ENCODE measurements at regions not wholly inside any gene's neighbourhood (a gene's known extent, or its start where the extent isn't known, plus 50 kb on each side); places are given as distances from the start of the nearest gene placed in this dataset.

DNA sequence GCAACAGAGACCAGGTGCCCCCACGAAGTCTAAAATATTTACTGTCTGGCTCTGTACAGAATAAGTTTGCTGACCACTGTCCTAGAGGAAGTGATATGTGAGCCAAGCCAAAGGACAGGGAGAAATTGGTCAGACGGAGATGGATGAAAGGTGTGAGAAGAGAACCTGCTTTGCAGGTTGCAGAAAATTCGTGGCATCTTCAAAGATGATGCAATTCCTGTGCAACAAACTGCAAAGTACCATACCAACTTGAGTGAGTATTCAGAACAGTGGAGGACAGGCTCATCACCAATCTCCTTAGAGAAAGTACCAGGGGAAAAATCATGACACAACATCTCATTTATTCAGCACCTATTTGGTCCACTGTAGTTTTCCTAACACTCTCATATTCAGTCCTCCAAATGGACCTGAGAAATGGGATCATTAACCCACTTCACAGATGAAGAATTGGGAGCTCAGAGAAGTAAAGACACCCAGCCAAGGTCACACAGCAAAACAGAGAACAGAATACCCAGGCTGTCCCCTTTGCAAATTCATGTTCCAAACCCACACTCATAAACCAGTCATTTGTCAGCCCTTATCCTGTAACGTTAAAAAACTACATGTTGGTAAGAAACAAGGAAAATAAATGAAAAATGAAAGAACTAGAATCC, 536.8 kb downstream of the MIAT start:
- TF ChIP-seq, protein P1, sequence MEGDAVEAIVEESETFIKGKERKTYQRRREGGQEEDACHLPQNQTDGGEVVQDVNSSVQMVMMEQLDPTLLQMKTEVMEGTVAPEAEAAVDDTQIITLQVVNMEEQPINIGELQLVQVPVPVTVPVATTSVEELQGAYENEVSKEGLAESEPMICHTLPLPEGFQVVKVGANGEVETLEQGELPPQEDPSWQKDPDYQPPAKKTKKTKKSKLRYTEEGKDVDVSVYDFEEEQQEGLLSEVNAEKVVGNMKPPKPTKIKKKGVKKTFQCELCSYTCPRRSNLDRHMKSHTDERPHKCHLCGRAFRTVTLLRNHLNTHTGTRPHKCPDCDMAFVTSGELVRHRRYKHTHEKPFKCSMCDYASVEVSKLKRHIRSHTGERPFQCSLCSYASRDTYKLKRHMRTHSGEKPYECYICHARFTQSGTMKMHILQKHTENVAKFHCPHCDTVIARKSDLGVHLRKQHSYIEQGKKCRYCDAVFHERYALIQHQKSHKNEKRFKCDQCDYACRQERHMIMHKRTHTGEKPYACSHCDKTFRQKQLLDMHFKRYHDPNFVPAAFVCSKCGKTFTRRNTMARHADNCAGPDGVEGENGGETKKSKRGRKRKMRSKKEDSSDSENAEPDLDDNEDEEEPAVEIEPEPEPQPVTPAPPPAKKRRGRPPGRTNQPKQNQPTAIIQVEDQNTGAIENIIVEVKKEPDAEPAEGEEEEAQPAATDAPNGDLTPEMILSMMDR (IDR thresholded peaks at IDR 0.05; ENCODE audit: unreplicated experiment) = no peak
- Mint-ChIP-seq H3K9me3 (ENCODE audit: unreplicated experiment) (peaks cover 9% of the 10 kb centered on the region), H3K4me3 (ENCODE audit: unreplicated experiment) (no peak overlapping the region), H3K4me1 (ENCODE audit: insufficient read depth, unreplicated experiment) (peaks cover 12% of the 10 kb centered on the region), H3K27me3 (ENCODE audit: insufficient read depth, unreplicated experiment) (no peaks in the 10 kb centered on the region), H3K27ac (ENCODE audit: low read depth, unreplicated experiment) (peak overlapping the region; percentile 39), H3K36me3 (ENCODE audit: insufficient read depth, unreplicated experiment) (no peaks in the 10 kb centered on the region)
- BruUV-seq (replicated peaks) = no TSS peak
- ChIA-PET POLR2A (interaction anchor here (0.7 kb wide), 1 partner anchor 446 kb away, joined by 6 read pairs; no protein-coding TSS in a partner anchor), CTCF (no interaction called here)
- DNase-seq (ENCODE audit: unreplicated experiment) = no peak
- intact Hi-C loops (cut with micrococcal nuclease) = no loop called here

DNA sequence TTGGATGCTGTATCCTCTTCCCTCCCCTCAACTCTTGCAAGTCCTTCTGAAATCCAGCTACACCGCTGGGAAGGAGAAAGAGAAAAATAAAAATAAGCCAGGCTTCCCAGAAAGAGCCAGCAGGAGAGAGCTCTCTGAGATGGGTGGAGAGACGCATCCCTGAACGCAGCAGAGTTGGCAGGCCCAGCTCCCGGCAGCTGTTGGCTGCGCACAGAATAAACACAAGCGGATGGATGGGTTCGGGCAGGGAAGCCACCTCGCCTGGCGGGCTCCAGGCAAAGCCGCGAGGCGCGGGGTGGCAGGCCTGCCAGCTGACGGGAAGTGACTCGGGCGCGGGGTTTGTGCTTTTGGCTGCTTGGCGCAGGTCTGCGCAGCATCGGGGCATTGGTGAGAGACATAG, 537.7 kb downstream of the MIAT start:
- H3K36me3 Mint-ChIP-seq (ENCODE audit: insufficient read depth, unreplicated experiment) = no peaks in the 10 kb centered on the region
- no peaks in the 10 kb centered on the region for H3K27me3 Mint-ChIP-seq (ENCODE audit: insufficient read depth, unreplicated experiment)
- H3K27ac Mint-ChIP-seq (ENCODE audit: low read depth, unreplicated experiment) = no peak overlapping the region
- intact Hi-C loops (cut with micrococcal nuclease) = no loop called here
- DNase-seq (ENCODE audit: unreplicated experiment) = no peak
- H3K9me3 Mint-ChIP-seq (ENCODE audit: unreplicated experiment) = peaks cover 9% of the 10 kb centered on the region
- H3K4me3 Mint-ChIP-seq (ENCODE audit: unreplicated experiment) = no peak overlapping the region
- CTCF ChIA-PET = interaction anchor here (0.6 to 1.2 kb wide), 4 partner anchors 8 to 686 kb away, joined by 3 to 4 read pairs (median 3); no protein-coding TSS in a partner anchor
- no TSS peak for BruUV-seq (replicated peaks)
- H3K4me1 Mint-ChIP-seq (ENCODE audit: insufficient read depth, unreplicated experiment) = peaks cover 12% of the 10 kb centered on the region
- TF ChIP-seq, protein P1 (IDR thresholded peaks at IDR 0.05; ENCODE audit: unreplicated experiment) = no peak
- POLR2A ChIA-PET = no interaction called here

DNA sequence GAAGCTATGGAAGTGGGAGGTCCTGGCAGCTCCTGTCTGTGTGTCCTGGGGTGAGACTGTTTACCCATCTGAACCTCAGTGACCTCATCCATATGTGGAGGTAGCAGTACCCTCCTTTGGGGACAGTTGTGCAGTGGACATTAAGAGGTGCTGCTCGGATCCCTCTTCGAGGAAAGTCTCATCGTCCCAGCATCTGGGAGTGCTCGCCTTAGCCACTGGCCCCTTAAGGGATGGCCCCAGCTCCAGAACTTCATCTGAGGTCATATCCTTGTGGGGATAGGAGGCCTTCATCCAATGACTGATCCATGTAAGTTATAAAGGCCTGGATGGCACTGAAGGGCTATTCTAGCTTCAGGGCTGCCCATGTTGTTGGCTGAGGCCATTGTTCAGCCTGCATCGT, 538.1 kb downstream of the MIAT start:
- Mint-ChIP-seq H3K27me3 (ENCODE audit: insufficient read depth, unreplicated experiment) (no peaks in the 10 kb centered on the region), H3K4me1 (ENCODE audit: insufficient read depth, unreplicated experiment) (peaks cover 12% of the 10 kb centered on the region), H3K9me3 (ENCODE audit: unreplicated experiment) (peaks cover 9% of the 10 kb centered on the region), H3K27ac (ENCODE audit: low read depth, unreplicated experiment) (no peak overlapping the region), H3K4me3 (ENCODE audit: unreplicated experiment) (no peak overlapping the region), H3K36me3 (ENCODE audit: insufficient read depth, unreplicated experiment) (no peaks in the 10 kb centered on the region)
- TF ChIP-seq, protein P1 (IDR thresholded peaks at IDR 0.05; ENCODE audit: unreplicated experiment) = no peak
- CTCF ChIA-PET = interaction anchor here (0.6 to 1.2 kb wide), 4 partner anchors 8 to 686 kb away, joined by 3 to 4 read pairs (median 3); no protein-coding TSS in a partner anchor
- POLR2A ChIA-PET = no interaction called here
- BruUV-seq (replicated peaks) = no TSS peak
- DNase-seq (ENCODE audit: unreplicated experiment) = no peak
- intact Hi-C loops (cut with micrococcal nuclease) = no loop called here

DNA sequence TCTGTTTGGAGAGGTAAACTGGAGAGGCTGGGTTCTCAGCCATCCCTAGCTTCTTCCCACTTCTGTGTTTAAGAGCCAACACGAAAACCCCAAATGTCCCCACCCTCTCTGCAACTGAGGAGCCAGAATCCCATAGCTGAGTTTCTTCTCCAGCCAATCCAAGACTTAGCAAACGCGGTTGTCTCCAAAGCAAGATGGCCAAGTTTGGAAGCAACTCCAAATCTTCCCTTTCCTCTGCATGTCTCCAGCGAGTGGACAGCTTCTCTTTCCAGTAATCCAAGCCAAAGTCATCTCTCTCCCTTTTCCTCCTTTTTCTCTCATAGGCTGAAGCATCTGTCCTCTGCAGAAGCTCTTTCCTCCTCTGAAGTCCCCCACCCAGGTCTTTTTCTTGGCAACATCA, 539.2 kb downstream of the MIAT start:
- H3K36me3 Mint-ChIP-seq (ENCODE audit: insufficient read depth, unreplicated experiment) = no peaks in the 10 kb centered on the region
- no peaks in the 10 kb centered on the region for H3K27me3 Mint-ChIP-seq (ENCODE audit: insufficient read depth, unreplicated experiment)
- ChIA-PET POLR2A (interaction anchor here (0.7 kb wide), 1 partner anchor 29 kb away, joined by 3 read pairs; no protein-coding TSS in a partner anchor), CTCF (interaction anchor here (0.7 kb wide), 1 partner anchor 320 kb away, joined by 3 read pairs; no protein-coding TSS in a partner anchor)
- no peak for DNase-seq (ENCODE audit: unreplicated experiment)
- H3K4me3 Mint-ChIP-seq (ENCODE audit: unreplicated experiment) = no peak overlapping the region
- no peak overlapping the region for H3K27ac Mint-ChIP-seq (ENCODE audit: low read depth, unreplicated experiment)
- intact Hi-C loops (cut with micrococcal nuclease) = no loop called here
- peaks cover 12% of the 10 kb centered on the region for H3K4me1 Mint-ChIP-seq (ENCODE audit: insufficient read depth, unreplicated experiment)
- TF ChIP-seq, protein P1 (IDR thresholded peaks at IDR 0.05; ENCODE audit: unreplicated experiment) = no peak
- H3K9me3 Mint-ChIP-seq (ENCODE audit: unreplicated experiment) = peaks cover 9% of the 10 kb centered on the region
- BruUV-seq (replicated peaks) = no TSS peak
